Osteocyte (in vitro differentiated cells): ENCODE measurements at regions not wholly inside any gene's neighbourhood (a gene's known extent, or its start where the extent isn't known, plus 50 kb on each side); places are given as distances from the start of the nearest gene placed in this dataset.

Experiments used
- DNase-seq: peaks from one replicate; pipeline ENCODE4 v3.0.0; 2021; ENCODE audit warnings: mixed read lengths; ENCODE audit not compliant: unreplicated experiment; ENCODE audit errors: extremely low spot score
- H3K27ac Mint-ChIP-seq: one replicate; pipeline ENCODE4 v1.8.0; 2021; ENCODE audit warnings: mild to moderate bottlenecking, mixed read lengths; ENCODE audit not compliant: unreplicated experiment
- H3K27me3 Mint-ChIP-seq: one replicate; pipeline ENCODE4 v1.8.0; 2021; ENCODE audit warnings: mixed read lengths; ENCODE audit not compliant: unreplicated experiment
- H3K36me3 Mint-ChIP-seq: one replicate; pipeline ENCODE4 v1.8.0; 2021; ENCODE audit warnings: mixed read lengths; ENCODE audit not compliant: unreplicated experiment
- H3K4me1 Mint-ChIP-seq: one replicate; pipeline ENCODE4 v1.8.0; 2021; ENCODE audit warnings: mixed read lengths; ENCODE audit not compliant: unreplicated experiment
- H3K4me3 Mint-ChIP-seq: one replicate; pipeline ENCODE4 v1.8.0; 2021; ENCODE audit warnings: mild to moderate bottlenecking, moderate library complexity, mixed read lengths; ENCODE audit not compliant: unreplicated experiment
- H3K9me3 Mint-ChIP-seq: one replicate; pipeline ENCODE4 v1.8.0; 2021; ENCODE audit warnings: mixed read lengths; ENCODE audit not compliant: unreplicated experiment
- CTCF ChIP-seq: fragments of 200-600 bp; sonication (generic); IDR thresholded peaks from 2 replicates; pipeline ENCODE4 v1.5.0; 2021; ENCODE audit warnings: antibody characterized with exemption, mild to moderate bottlenecking, moderate library complexity

DNA sequence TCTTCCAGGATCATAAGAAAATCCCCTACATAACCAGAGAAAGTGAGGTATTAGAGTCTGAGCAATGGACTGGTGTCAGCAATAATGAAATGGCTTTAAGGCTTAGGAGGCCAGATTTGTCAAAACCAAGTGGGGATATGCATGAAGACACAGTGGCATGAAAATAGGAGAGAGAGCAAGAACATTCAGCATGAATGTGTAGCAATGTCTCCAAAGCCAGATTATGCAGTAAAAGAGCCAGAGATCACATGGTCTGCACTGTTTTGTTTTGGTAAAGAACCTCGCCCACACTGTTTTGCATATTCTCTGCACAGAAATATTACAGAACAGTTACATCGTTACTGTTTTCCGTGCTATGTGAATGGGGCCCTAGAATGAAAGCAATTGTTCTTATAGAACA is 589.4 kb downstream of the PLPP3 start:
- Mint-ChIP-seq H3K4me1 (peaks cover 50% of the 10 kb centered on the region), H3K27ac (no peak overlapping the region), H3K9me3 (peaks cover under 1% of the 10 kb centered on the region), H3K36me3 (peaks cover 2% of the 10 kb centered on the region), H3K4me3 (no peak overlapping the region), H3K27me3 (no peaks in the 10 kb centered on the region)
- no peak for DNase-seq
- no peak for TF ChIP-seq CTCF

GRCh38 chr1:55988963-55989452 is 590.4 kb downstream of the PLPP3 start:
- H3K36me3 Mint-ChIP-seq: peaks cover 2% of the 10 kb centered on the region
- H3K4me1 Mint-ChIP-seq: peaks cover 44% of the 10 kb centered on the region
- DNase-seq: no peak
- H3K9me3 Mint-ChIP-seq: no peaks in the 10 kb centered on the region
- no peak overlapping the region for H3K4me3 Mint-ChIP-seq
- H3K27me3 Mint-ChIP-seq: no peaks in the 10 kb centered on the region
- H3K27ac Mint-ChIP-seq: no peak overlapping the region
- TF ChIP-seq CTCF: no peak

GRCh38 chr1:55987491-55988249 is 591.7 kb downstream of the PLPP3 start:
- no peak for DNase-seq
- Mint-ChIP-seq H3K9me3 (no peaks in the 10 kb centered on the region), H3K36me3 (peaks cover 2% of the 10 kb centered on the region), H3K27me3 (no peaks in the 10 kb centered on the region), H3K4me3 (no peak overlapping the region), H3K27ac (peak overlapping the region; percentile 76), H3K4me1 (peaks cover 30% of the 10 kb centered on the region)
- TF ChIP-seq CTCF: no peak

GRCh38 chr1:55986003-55986402 is 593.4 kb downstream of the PLPP3 start:
- H3K4me3 Mint-ChIP-seq: no peak overlapping the region
- TF ChIP-seq CTCF: no peak
- H3K27ac Mint-ChIP-seq: no peak overlapping the region
- no peaks in the 10 kb centered on the region for H3K27me3 Mint-ChIP-seq
- H3K36me3 Mint-ChIP-seq: peaks cover 2% of the 10 kb centered on the region
- no peak for DNase-seq
- H3K4me1 Mint-ChIP-seq: peaks cover 35% of the 10 kb centered on the region
- H3K9me3 Mint-ChIP-seq: no peaks in the 10 kb centered on the region

DNA sequence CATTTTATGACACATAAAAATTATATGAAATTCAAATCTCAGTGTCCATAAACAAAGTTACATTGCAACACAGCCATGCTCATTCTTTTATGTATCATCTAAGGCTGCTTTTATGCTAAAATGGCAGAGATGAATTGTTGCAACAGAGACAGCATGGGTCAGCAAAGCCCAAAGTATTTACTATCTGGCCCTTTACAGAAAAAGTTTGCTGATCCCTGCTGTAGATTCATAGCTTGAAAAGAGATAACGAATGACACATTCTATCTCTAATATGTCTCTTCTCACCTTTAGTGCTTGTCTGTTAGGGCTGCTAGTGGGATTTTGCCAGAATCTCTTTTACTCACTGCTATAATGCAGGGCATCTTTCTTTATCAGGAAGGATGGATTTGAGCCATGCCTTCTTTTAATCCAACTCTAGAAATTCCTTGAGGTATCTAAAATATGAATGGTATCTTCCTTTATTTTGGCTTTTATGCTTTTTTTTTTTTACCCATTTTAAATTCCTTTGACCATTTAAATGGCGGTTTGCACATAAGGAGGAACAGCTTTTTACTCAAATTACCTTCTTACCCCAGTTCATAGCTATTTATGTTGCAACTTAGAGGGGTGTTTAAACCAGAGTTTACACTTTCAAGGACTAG is 598.2 kb downstream of the PLPP3 start:
- Mint-ChIP-seq H3K4me1 (peaks cover 16% of the 10 kb centered on the region), H3K27me3 (no peaks in the 10 kb centered on the region), H3K36me3 (peaks cover 8% of the 10 kb centered on the region), H3K4me3 (no peak overlapping the region), H3K27ac (no peak overlapping the region), H3K9me3 (peaks cover 11% of the 10 kb centered on the region)
- DNase-seq: no peak
- TF ChIP-seq CTCF: no peak
